Hepatocyte (in vitro differentiated cells): ENCODE measurements at regions not wholly inside any gene's neighbourhood (a gene's known extent, or its start where the extent isn't known, plus 50 kb on each side); places are given as distances from the start of the nearest gene placed in this dataset.
A peak's percentile ranks its signal among the peaks of the same experiment; 100 is the strongest.
"Not testable (repeated sequence)": the region's sequence is repeated elsewhere in the genome, so short reads cannot be mapped to it uniquely, and the experiment has no call there.

Experiments
- DNase-seq: peaks from one replicate; pipeline ENCODE4 v3.0.0-alpha.2; 2016; ENCODE audit warnings: low spot score
- H2AFZ ChIP-seq: fragments of 200-600 bp; sonication (generic); 2 replicates; pipeline ENCODE4 v1.6.0; 2016; ENCODE audit warnings: antibody characterized with exemption, mild to moderate bottlenecking
- H3K27ac ChIP-seq: fragments of 200-600 bp; sonication (generic); 2 replicates; pipeline ENCODE4 v1.5.1; 2016; ENCODE audit warnings: mild to moderate bottlenecking
- H3K27me3 ChIP-seq: fragments of 200-600 bp; sonication (generic); 2 replicates; pipeline ENCODE4 v1.6.1; 2016
- H3K36me3 ChIP-seq: fragments of 200-600 bp; sonication (generic); replicated peaks from 2 replicates; pipeline ENCODE4 v1.5.1; 2016; ENCODE audit warnings: low read depth; ENCODE audit not compliant: insufficient read depth
- H3K4me1 ChIP-seq: fragments of 200-600 bp; sonication (generic); 2 replicates; pipeline ENCODE4 v1.5.1; 2016; ENCODE audit warnings: mild to moderate bottlenecking, moderate library complexity; ENCODE audit not compliant: insufficient read depth
- H3K4me2 ChIP-seq: fragments of 200-600 bp; sonication (generic); 2 replicates; pipeline ENCODE4 v1.6.0; 2016
- H3K4me3 ChIP-seq: fragments of 200-600 bp; sonication (generic); 2 replicates; pipeline ENCODE4 v1.5.1; 2016; ENCODE audit warnings: mild to moderate bottlenecking
- H3K79me2 ChIP-seq: fragments of 200-600 bp; sonication (generic); 2 replicates; pipeline ENCODE4 v1.6.0; 2017; ENCODE audit warnings: mild to moderate bottlenecking
- H3K9me2 ChIP-seq: fragments of 200-600 bp; sonication (generic); replicated peaks from 2 replicates; pipeline ENCODE4 v1.6.0; 2017; ENCODE audit warnings: mild to moderate bottlenecking; ENCODE audit not compliant: insufficient read depth
- H3K9me3 ChIP-seq: fragments of 200-600 bp; sonication (generic); 2 replicates; pipeline ENCODE4 v1.5.1; 2016; ENCODE audit warnings: low read depth, mild to moderate bottlenecking
- H4K20me1 ChIP-seq: fragments of 200-600 bp; sonication (generic); 2 replicates; pipeline ENCODE4 v1.6.0; 2016; ENCODE audit warnings: mild to moderate bottlenecking; ENCODE audit not compliant: insufficient read depth, poor library complexity, severe bottlenecking
- CTCF ChIP-seq: fragments of 200-600 bp; sonication (generic); IDR thresholded peaks from 2 replicates; pipeline ENCODE4 v1.5.1; 2016; ENCODE audit warnings: antibody characterized with exemption, mild to moderate bottlenecking; ENCODE audit not compliant: poor library complexity
- EZH2 ChIP-seq: fragments of 200-600 bp; sonication (generic); IDR thresholded peaks from 2 replicates; pipeline ENCODE4 v1.6.1; 2016; ENCODE audit warnings: antibody characterized with exemption, mild to moderate bottlenecking, borderline replicate concordance
- EZH2phosphoT487 ChIP-seq: fragments of 200-600 bp; sonication (generic); IDR thresholded peaks from one replicate; pipeline ENCODE4 v1.6.1; 2018; ENCODE audit warnings: antibody characterized with exemption, mild to moderate bottlenecking, low read depth, moderate library complexity; ENCODE audit not compliant: unreplicated experiment, severe bottlenecking
- WGBS: methylation state at CpG from one replicate; pipeline ENCODE4 v1.1.6; 2016; ENCODE audit warnings: low lambda C conversion rate; ENCODE audit errors: missing lambda C conversion rate; 5-methylcytosine and 5-hydroxymethylcytosine counted together

GRCh38 chr2:183964565-183964964, 633.8 kb upstream of the ZNF804A start:
- DNase-seq: peak; percentile 4
- Histone ChIP-seq H3K4me1 (no peaks in the 10 kb centered on the region), H3K36me3 (no peaks in the 10 kb centered on the region), H3K4me3 (no peak overlapping the region), H3K9me3 (no peaks in the 10 kb centered on the region), H2AFZ (no peak overlapping the region), H3K27me3 (no peaks in the 10 kb centered on the region), H3K79me2 (no peaks in the 10 kb centered on the region), H3K4me2 (no peak overlapping the region), H3K27ac (no peak overlapping the region), H4K20me1 (no peaks in the 10 kb centered on the region), H3K9me2 (no peaks in the 10 kb centered on the region)
- 60% methylated on average over 1 of the region's 1 CpG for WGBS
- TF ChIP-seq EZH2phosphoT487: no peak
- no peak for TF ChIP-seq EZH2
- TF ChIP-seq CTCF: no peak

- no peaks in the 10 kb centered on the region for H3K79me2 ChIP-seq
- H3K9me2 ChIP-seq: no peaks in the 10 kb centered on the region
- no peaks in the 10 kb centered on the region for H3K36me3 ChIP-seq
- no peak overlapping the region for H3K4me3 ChIP-seq
- no peaks in the 10 kb centered on the region for H3K27me3 ChIP-seq
- no peak overlapping the region for H3K27ac ChIP-seq
- H3K4me1 ChIP-seq: no peaks in the 10 kb centered on the region
- DNase-seq: no peak
- H2AFZ ChIP-seq: no peak overlapping the region
- no peaks in the 10 kb centered on the region for H3K9me3 ChIP-seq
- no peak for TF ChIP-seq EZH2phosphoT487
- no peak for TF ChIP-seq CTCF
- TF ChIP-seq EZH2: no peak
- H3K4me2 ChIP-seq: no peak overlapping the region
- no peaks in the 10 kb centered on the region for H4K20me1 ChIP-seq
- 93% methylated on average over 6 of the region's 6 CpGs for WGBS
Observed at GRCh38 chr2:183967756-183968155, 630.6 kb upstream of the ZNF804A start.

- DNase-seq, H2AFZ ChIP-seq, H3K27ac ChIP-seq, H3K4me1 ChIP-seq, H3K4me3 ChIP-seq, H3K4me2 ChIP-seq, H3K36me3 ChIP-seq, H3K79me2 ChIP-seq, H3K27me3 ChIP-seq, H3K9me3 ChIP-seq, H4K20me1 ChIP-seq, H3K9me2 ChIP-seq: not testable (repeated sequence)
- 90% methylated on average over 8 of the region's 8 CpGs for WGBS
Observed at GRCh38 chr2:183975676-183976075, 622.7 kb upstream of the ZNF804A start.

- Histone ChIP-seq H3K27me3 (no peaks in the 10 kb centered on the region), H4K20me1 (no peaks in the 10 kb centered on the region), H3K79me2 (no peaks in the 10 kb centered on the region), H3K4me1 (no peaks in the 10 kb centered on the region), H3K36me3 (no peaks in the 10 kb centered on the region), H3K9me2 (no peaks in the 10 kb centered on the region), H3K9me3 (no peaks in the 10 kb centered on the region), H3K4me2 (no peak overlapping the region), H3K4me3 (no peak overlapping the region), H3K27ac (no peak overlapping the region), H2AFZ (no peak overlapping the region)
- no peak for TF ChIP-seq EZH2
- DNase-seq: no peak
Observed at GRCh38 chr2:183984871-183985270, 613.5 kb upstream of the ZNF804A start.

GRCh38 chr2:183991968-183992367, 606.4 kb upstream of the ZNF804A start:
- Histone ChIP-seq H3K4me2 (no peak overlapping the region), H3K36me3 (no peaks in the 10 kb centered on the region)

More at GRCh38 chr2:183991968-183992367, 606.4 kb upstream of the ZNF804A start:
- Histone ChIP-seq H3K4me3 (no peak overlapping the region), H3K9me2 (no peaks in the 10 kb centered on the region), H4K20me1 (no peaks in the 10 kb centered on the region), H3K27ac (no peak overlapping the region), H3K4me1 (peaks cover 11% of the 10 kb centered on the region), H3K27me3 (no peaks in the 10 kb centered on the region), H2AFZ (no peak overlapping the region), H3K79me2 (no peaks in the 10 kb centered on the region), H3K9me3 (no peaks in the 10 kb centered on the region)
- TF ChIP-seq CTCF: no peak
- TF ChIP-seq EZH2: no peak
- no peak for TF ChIP-seq EZH2phosphoT487
- no peak for DNase-seq
